HL-60 (cell line): ENCODE measurements at regions not wholly inside any gene's neighbourhood (a gene's known extent, or its start where the extent isn't known, plus 50 kb on each side); places are given as distances from the start of the nearest gene placed in this dataset.

Experiments used
- DNase-seq, 2 experiments: peaks; one replicate each; pipeline ENCODE4 v3.0.0-alpha.2; 2010 to 2020; ENCODE audit warnings: low read depth in 1 of 2, low spot score in 1 of 2
- H3K27ac ChIP-seq: fragments of 250-450 bp; sonication (Bioruptor Pico); replicated peaks from 2 replicates; pipeline ENCODE4 v1.5.1; 2020; ENCODE audit warnings: mild to moderate bottlenecking, moderate library complexity
- H3K27me3 ChIP-seq: fragments of 250-450 bp; sonication (Bioruptor Pico); 2 replicates; pipeline ENCODE4 v1.5.1; 2021; ENCODE audit warnings: mild to moderate bottlenecking, moderate library complexity; ENCODE audit not compliant: insufficient read depth, poor library complexity, severe bottlenecking
- H3K4me3 ChIP-seq: replicated peaks from 2 replicates; pipeline ENCODE4 v1.5.1; 2011; ENCODE audit warnings: mild to moderate bottlenecking, control low read depth, low read length; ENCODE audit not compliant: insufficient read depth
- GABPA ChIP-seq: IDR thresholded peaks from 2 replicates; pipeline ENCODE4 v1.6.1; 2012; ENCODE audit warnings: low read depth
- POLR2AphosphoS5 ChIP-seq: IDR thresholded peaks from 2 replicates; pipeline ENCODE4 v1.6.1; 2012; ENCODE audit warnings: low read depth
- SPI1 ChIP-seq: IDR thresholded peaks from 2 replicates; pipeline ENCODE4 v1.6.1; 2012; ENCODE audit warnings: low read depth, mild to moderate bottlenecking, borderline replicate concordance
- TF ChIP-seq, protein P1 (sequence below): IDR thresholded peaks from one replicate; pipeline ENCODE4 v1.5.1; 2011; ENCODE audit warnings: low read length, control low read depth, inconsistent platforms; ENCODE audit not compliant: insufficient read depth
- TF ChIP-seq, protein P2 (sequence below): IDR thresholded peaks from 2 replicates; pipeline ENCODE4 v1.6.1; 2012; ENCODE audit warnings: low read depth; ENCODE audit not compliant: insufficient replicate concordance

DNA sequence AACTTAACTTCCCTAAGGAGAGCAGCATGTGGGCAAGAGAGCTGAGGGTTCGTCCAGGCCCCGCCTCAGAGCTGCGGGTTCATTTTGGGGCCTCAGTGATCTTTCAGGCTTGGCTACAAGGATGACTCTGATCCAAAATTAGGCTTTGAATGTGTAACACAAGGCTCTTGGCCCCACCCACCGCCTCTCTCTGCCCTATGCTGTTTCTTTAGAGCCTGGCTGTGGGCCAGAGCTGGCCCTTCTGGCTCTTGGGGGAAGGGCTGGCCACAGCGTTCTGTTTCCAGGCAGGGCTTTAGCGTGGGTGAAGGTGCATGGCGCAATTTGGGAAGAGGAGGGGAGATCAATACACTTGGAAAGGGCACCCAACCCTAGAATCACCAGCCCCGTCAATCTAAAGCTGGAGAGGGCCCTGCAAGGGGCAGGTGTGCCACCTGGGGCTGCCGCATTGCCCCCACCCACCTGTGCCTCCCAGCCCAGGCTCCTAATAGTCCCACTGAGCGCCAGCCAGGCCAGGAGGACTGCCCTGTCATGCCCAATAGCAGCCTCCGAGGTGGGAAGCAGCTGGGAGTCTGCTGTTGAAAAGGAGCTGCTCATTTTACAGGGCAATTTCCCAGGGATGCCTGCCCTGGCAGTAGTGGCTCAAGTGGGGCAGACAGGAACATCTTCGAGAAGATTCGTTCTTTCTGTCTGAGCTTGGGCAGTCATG lies 84.5 kb upstream of the MAML3 start:
- no peak for TF ChIP-seq SPI1
- no peak for TF ChIP-seq POLR2AphosphoS5
- TF ChIP-seq GABPA, result no peak
- TF ChIP-seq, protein P1, sequence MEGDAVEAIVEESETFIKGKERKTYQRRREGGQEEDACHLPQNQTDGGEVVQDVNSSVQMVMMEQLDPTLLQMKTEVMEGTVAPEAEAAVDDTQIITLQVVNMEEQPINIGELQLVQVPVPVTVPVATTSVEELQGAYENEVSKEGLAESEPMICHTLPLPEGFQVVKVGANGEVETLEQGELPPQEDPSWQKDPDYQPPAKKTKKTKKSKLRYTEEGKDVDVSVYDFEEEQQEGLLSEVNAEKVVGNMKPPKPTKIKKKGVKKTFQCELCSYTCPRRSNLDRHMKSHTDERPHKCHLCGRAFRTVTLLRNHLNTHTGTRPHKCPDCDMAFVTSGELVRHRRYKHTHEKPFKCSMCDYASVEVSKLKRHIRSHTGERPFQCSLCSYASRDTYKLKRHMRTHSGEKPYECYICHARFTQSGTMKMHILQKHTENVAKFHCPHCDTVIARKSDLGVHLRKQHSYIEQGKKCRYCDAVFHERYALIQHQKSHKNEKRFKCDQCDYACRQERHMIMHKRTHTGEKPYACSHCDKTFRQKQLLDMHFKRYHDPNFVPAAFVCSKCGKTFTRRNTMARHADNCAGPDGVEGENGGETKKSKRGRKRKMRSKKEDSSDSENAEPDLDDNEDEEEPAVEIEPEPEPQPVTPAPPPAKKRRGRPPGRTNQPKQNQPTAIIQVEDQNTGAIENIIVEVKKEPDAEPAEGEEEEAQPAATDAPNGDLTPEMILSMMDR, result no peak
- TF ChIP-seq, protein P2, sequence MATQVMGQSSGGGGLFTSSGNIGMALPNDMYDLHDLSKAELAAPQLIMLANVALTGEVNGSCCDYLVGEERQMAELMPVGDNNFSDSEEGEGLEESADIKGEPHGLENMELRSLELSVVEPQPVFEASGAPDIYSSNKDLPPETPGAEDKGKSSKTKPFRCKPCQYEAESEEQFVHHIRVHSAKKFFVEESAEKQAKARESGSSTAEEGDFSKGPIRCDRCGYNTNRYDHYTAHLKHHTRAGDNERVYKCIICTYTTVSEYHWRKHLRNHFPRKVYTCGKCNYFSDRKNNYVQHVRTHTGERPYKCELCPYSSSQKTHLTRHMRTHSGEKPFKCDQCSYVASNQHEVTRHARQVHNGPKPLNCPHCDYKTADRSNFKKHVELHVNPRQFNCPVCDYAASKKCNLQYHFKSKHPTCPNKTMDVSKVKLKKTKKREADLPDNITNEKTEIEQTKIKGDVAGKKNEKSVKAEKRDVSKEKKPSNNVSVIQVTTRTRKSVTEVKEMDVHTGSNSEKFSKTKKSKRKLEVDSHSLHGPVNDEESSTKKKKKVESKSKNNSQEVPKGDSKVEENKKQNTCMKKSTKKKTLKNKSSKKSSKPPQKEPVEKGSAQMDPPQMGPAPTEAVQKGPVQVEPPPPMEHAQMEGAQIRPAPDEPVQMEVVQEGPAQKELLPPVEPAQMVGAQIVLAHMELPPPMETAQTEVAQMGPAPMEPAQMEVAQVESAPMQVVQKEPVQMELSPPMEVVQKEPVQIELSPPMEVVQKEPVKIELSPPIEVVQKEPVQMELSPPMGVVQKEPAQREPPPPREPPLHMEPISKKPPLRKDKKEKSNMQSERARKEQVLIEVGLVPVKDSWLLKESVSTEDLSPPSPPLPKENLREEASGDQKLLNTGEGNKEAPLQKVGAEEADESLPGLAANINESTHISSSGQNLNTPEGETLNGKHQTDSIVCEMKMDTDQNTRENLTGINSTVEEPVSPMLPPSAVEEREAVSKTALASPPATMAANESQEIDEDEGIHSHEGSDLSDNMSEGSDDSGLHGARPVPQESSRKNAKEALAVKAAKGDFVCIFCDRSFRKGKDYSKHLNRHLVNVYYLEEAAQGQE, result no peak
- Histone ChIP-seq H3K4me3 (no peak overlapping the region), H3K27ac (peak overlapping the region; percentile 53), H3K27me3 (no peaks in the 10 kb centered on the region)
- DNase-seq, result peak; percentile 71 to 88

DNA sequence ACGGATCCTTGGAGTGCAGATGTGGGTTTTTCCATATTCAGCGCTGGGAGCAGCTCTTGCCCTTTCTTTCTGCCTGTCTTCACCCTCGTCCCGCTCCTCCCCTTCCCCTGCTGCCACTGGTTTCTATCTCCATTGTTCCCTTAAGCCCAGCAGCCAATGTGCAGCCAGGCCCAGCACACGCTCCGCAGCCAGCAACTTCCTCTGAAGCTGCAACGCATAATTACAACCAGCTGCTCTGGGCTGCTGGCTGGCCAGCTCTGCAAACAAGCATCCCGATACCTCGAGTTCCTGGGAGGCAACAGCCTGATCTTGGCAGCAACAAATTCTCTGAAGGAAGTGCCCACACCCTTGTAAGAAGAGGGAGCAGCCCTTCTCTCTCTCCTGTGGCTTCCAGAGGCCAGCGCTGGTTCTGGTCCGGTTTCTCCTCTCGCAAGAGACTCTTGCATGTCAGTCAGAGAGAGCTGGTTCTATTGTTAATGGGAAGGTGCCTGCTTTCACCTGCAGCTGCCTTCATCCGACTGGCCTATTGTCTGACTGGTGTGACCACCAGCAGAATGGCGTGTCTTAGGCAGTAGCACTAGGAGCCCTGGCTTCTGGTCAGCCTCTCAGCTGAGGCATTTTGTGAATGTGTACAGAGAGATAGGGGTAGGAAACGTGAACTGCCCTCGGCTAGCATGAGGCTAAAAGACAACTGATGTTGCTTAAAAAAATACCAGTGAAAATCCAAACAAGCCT lies 83.8 kb upstream of the MAML3 start:
- Histone ChIP-seq H3K27me3 (no peaks in the 10 kb centered on the region), H3K27ac (peak overlapping the region; percentile 53), H3K4me3 (no peak overlapping the region)
- peak; percentile 61 to 85 for DNase-seq
- no peak for TF ChIP-seq GABPA
- TF ChIP-seq, protein P1, result no peak
- TF ChIP-seq POLR2AphosphoS5, result peak; percentile 60
- TF ChIP-seq SPI1, result 0 out of 2 replicates have a peak, but pooled peaks have one; percentile 12
- TF ChIP-seq, protein P2, result no peak

DNA sequence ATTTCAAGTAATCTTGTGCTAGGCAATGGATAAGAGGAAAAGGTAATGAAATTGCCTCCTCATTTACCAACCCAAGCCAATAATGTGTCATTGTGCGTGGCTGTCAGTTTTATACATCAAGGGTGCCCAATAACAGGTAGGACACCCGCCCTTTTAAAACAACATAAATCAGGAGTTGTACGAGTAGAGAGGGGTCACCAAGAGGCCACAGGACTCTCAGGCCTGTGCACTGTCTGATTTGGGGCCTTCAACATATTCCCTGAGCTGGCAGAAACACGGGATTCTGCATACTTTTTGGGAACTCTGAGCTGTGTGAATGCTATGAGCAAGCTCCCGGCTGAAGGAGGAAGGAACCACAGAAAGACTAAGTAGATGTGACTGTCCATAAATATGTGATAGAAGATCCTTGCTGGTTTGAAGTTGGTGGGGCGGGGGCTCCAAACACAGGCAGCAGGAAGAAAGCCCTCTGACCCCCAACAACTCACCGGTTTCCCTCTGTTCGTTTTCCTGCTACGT lies 82.7 kb upstream of the MAML3 start:
- Histone ChIP-seq H3K27ac (peak overlapping the region; percentile 53), H3K4me3 (no peak overlapping the region), H3K27me3 (no peaks in the 10 kb centered on the region)
- no peak for TF ChIP-seq POLR2AphosphoS5
- TF ChIP-seq, protein P2, result no peak
- TF ChIP-seq, protein P1, result no peak
- TF ChIP-seq GABPA, result no peak
- TF ChIP-seq SPI1, result no peak
- DNase-seq, result no peak
